ENCODE measurements at regions not wholly inside any gene's neighbourhood (a gene's known extent, or its start where the extent isn't known, plus 50 kb on each side); places are given as distances from the start of the nearest gene placed in this dataset.

GRCh38 chr3:88321363-88322050 is 171.7 kb downstream of the C3orf38 start:
- TF ChIP-seq, protein P1, sequence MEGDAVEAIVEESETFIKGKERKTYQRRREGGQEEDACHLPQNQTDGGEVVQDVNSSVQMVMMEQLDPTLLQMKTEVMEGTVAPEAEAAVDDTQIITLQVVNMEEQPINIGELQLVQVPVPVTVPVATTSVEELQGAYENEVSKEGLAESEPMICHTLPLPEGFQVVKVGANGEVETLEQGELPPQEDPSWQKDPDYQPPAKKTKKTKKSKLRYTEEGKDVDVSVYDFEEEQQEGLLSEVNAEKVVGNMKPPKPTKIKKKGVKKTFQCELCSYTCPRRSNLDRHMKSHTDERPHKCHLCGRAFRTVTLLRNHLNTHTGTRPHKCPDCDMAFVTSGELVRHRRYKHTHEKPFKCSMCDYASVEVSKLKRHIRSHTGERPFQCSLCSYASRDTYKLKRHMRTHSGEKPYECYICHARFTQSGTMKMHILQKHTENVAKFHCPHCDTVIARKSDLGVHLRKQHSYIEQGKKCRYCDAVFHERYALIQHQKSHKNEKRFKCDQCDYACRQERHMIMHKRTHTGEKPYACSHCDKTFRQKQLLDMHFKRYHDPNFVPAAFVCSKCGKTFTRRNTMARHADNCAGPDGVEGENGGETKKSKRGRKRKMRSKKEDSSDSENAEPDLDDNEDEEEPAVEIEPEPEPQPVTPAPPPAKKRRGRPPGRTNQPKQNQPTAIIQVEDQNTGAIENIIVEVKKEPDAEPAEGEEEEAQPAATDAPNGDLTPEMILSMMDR (IDR thresholded peaks at IDR 0.05): no peak

GRCh38 chr3:88324788-88325187 is 175.0 kb downstream of the C3orf38 start:
- TF ChIP-seq, protein P1 (IDR thresholded peaks at IDR 0.05): no peak

- TF ChIP-seq, protein P1 (IDR thresholded peaks at IDR 0.05): no peak
Measured at GRCh38 chr3:88334187-88334868, 184.6 kb downstream of the C3orf38 start.

GRCh38 chr3:88336894-88337293 is 187.1 kb downstream of the C3orf38 start:
- TF ChIP-seq, protein P1 (IDR thresholded peaks at IDR 0.05): no peak

DNA sequence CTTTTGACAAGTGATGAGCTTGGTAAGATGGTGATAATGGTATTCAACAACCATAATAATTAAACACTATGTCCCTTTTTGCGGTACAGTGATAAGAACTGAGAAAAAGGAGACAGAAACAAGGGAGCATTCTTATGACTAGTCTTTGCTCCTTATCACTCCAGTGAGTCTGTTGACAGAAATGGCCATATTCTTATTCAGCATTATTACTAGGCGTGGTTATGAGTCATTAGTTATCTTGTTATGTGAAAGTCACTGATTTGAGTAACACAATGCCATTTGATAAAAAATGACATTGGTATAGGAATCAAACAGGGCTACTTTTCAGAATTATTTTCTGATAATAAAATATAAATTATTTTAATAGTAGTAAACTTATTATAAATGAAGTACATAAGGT is 193.5 kb downstream of the C3orf38 start:
- TF ChIP-seq, protein P1 (IDR thresholded peaks at IDR 0.05): no peak

DNA sequence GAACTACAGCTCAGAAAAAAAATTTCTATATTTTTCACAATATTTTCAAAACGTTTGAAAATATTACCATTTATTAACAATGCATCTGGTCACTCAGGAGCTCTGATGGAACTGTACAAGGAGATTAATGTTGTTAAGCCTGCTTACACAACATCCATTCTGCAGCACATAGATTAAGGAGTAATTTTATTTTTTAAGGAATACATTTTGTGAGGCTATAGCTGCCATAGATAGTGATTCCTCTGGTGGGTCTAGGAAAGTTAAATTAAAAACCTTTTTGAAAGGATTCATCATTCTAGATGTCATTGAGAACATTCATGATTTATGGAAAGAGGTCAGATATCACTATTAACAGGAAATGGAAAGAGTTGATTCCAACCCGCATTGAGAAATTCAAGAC is 196.9 kb downstream of the C3orf38 start:
- TF ChIP-seq, protein P1 (IDR thresholded peaks at IDR 0.05): no peak

GRCh38 chr3:88362428-88362827 is 212.7 kb downstream of the C3orf38 start:
- TF ChIP-seq, protein P1 (IDR thresholded peaks at IDR 0.05): no peak
